MM.1S (cell line): ENCODE measurements at regions not wholly inside any gene's neighbourhood (a gene's known extent, or its start where the extent isn't known, plus 50 kb on each side); places are given as distances from the start of the nearest gene placed in this dataset.

ENCODE experiments used
- DNase-seq: peaks from one replicate; pipeline ENCODE4 v3.0.0-alpha.2; 2015
- H2AFZ ChIP-seq: fragments of 300-600 bp; sonication (generic); 2 replicates; pipeline ENCODE4 v1.6.0; 2016; ENCODE audit warnings: antibody characterized with exemption, low read length
- H3F3A ChIP-seq: fragments of 300-600 bp; sonication (generic); 2 replicates; pipeline ENCODE4 v1.6.1; 2016; ENCODE audit warnings: mild to moderate bottlenecking, antibody characterized with exemption, low read length, moderate library complexity, mixed read lengths; ENCODE audit not compliant: insufficient read depth
- H3K27ac ChIP-seq: fragments of 300-600 bp; sonication (generic); 2 replicates; pipeline ENCODE4 v1.5.1; 2016; ENCODE audit warnings: mild to moderate bottlenecking, low read length
- H3K27me3 ChIP-seq: fragments of 300-600 bp; sonication (generic); replicated peaks from 2 replicates; pipeline ENCODE4 v1.6.0; 2016; ENCODE audit warnings: low read length; ENCODE audit not compliant: insufficient read depth
- H3K36me3 ChIP-seq: fragments of 300-600 bp; sonication (generic); replicated peaks from 2 replicates; pipeline ENCODE4 v1.6.1; 2016; ENCODE audit warnings: mild to moderate bottlenecking, low read length, mixed read lengths; ENCODE audit not compliant: insufficient read depth
- H3K4me1 ChIP-seq: fragments of 300-600 bp; sonication (generic); 2 replicates; pipeline ENCODE4 v1.6.1; 2016; ENCODE audit warnings: low read length, mixed read lengths
- H3K4me2 ChIP-seq: fragments of 300-600 bp; sonication (generic); 2 replicates; pipeline ENCODE4 v1.6.0; 2016; ENCODE audit warnings: low read depth, low read length
- H3K4me3 ChIP-seq: fragments of 300-600 bp; sonication (generic); 2 replicates; pipeline ENCODE4 v1.5.1; 2016; ENCODE audit warnings: low read length, mixed read lengths
- H3K79me2 ChIP-seq: fragments of 300-600 bp; sonication (generic); 2 replicates; pipeline ENCODE4 v1.6.1; 2016; ENCODE audit warnings: mixed run types, low read length, mixed read lengths
- H3K9ac ChIP-seq: fragments of 300-600 bp; sonication (generic); 2 replicates; pipeline ENCODE4 v1.6.1; 2016; ENCODE audit warnings: low read length, mixed read lengths
- H3K9me2 ChIP-seq: fragments of 300-600 bp; sonication (generic); replicated peaks from 2 replicates; pipeline ENCODE4 v1.6.1; 2016; ENCODE audit warnings: mild to moderate bottlenecking, low read length, mixed read lengths; ENCODE audit not compliant: insufficient read depth
- H3K9me3 ChIP-seq: fragments of 300-600 bp; sonication (generic); replicated peaks from 2 replicates; pipeline ENCODE4 v1.6.1; 2016; ENCODE audit warnings: mild to moderate bottlenecking, low read length, mixed read lengths; ENCODE audit not compliant: insufficient read depth
- H4K20me1 ChIP-seq: fragments of 300-600 bp; sonication (generic); 2 replicates; pipeline ENCODE4 v1.6.1; 2016; ENCODE audit warnings: mild to moderate bottlenecking, low read length, moderate library complexity, mixed read lengths; ENCODE audit not compliant: insufficient read depth
- EZH2 ChIP-seq: fragments of 300-600 bp; sonication (generic); optimal IDR thresholded peaks from 2 replicates; pipeline ENCODE3; 2017; ENCODE audit warnings: low read depth, mild to moderate bottlenecking, antibody characterized with exemption, low read length, mixed read lengths
- EZH2phosphoT487 ChIP-seq: fragments of 300-600 bp; sonication (generic); IDR thresholded peaks from 2 replicates; pipeline ENCODE4 v1.6.1; 2018; ENCODE audit warnings: antibody characterized with exemption, low read length
- TF ChIP-seq, protein P1 (sequence below): fragments of 300-600 bp; sonication (generic); IDR thresholded peaks from 2 replicates; pipeline ENCODE4 v1.5.1; 2016; ENCODE audit warnings: antibody characterized with exemption, low read length, mixed read lengths

DNA sequence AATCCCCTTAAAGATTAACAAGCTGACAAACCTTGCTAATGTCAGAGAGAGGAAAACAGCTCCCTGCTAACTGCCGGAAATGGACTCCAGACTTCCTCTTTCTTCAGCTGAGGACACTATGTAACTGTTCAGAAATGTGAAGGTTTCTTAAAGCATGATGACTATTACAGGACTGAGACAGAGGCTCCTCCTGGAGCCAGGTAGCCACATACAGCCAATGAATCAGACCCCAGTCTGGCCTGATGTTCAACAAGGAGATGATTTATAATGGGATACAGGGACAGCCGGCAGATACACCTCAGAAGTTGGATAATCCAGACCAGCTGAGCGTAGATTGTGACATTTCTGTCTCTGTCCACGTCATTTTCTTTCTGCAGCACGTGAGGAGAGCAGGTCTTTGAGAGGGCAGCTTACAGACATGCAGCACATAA, 216.2 kb downstream of the HS3ST3A1 start:
- DNase-seq, result no peak
- TF ChIP-seq, protein P1, sequence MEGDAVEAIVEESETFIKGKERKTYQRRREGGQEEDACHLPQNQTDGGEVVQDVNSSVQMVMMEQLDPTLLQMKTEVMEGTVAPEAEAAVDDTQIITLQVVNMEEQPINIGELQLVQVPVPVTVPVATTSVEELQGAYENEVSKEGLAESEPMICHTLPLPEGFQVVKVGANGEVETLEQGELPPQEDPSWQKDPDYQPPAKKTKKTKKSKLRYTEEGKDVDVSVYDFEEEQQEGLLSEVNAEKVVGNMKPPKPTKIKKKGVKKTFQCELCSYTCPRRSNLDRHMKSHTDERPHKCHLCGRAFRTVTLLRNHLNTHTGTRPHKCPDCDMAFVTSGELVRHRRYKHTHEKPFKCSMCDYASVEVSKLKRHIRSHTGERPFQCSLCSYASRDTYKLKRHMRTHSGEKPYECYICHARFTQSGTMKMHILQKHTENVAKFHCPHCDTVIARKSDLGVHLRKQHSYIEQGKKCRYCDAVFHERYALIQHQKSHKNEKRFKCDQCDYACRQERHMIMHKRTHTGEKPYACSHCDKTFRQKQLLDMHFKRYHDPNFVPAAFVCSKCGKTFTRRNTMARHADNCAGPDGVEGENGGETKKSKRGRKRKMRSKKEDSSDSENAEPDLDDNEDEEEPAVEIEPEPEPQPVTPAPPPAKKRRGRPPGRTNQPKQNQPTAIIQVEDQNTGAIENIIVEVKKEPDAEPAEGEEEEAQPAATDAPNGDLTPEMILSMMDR, result no peak
- no peak for TF ChIP-seq EZH2phosphoT487
- no peak for TF ChIP-seq EZH2
- Histone ChIP-seq H4K20me1 (no peaks in the 10 kb centered on the region), H3K79me2 (no peaks in the 10 kb centered on the region), H3K4me2 (no peak overlapping the region), H3K9me3 (no peaks in the 10 kb centered on the region), H3K36me3 (no peaks in the 10 kb centered on the region), H2AFZ (no peak overlapping the region), H3K4me1 (no peaks in the 10 kb centered on the region), H3K4me3 (no peak overlapping the region), H3K27ac (no peak overlapping the region), H3K9ac (no peak overlapping the region), H3K27me3 (no peaks in the 10 kb centered on the region), H3K9me2 (no peaks in the 10 kb centered on the region), H3F3A (no peaks in the 10 kb centered on the region)

DNA sequence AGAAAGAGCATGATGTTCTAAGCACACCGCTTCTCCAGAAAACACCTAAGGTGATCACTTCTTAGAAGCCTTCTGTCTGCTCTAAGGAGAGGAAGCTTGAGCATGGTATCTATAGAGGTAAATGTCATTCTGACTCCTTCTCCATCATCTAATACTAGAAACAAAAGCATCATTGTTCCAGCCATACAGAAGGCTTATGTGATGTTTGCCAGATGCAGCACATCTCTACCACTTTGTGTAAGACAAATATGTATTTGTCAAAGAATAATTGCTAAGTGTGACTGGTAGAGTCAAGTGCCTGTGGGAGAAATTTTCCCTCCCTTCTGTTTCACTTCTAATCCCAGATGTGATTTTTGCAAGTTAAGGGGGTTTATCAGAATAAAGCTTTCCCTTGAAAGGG, 217.1 kb downstream of the HS3ST3A1 start:
- Histone ChIP-seq H3K27ac (no peak overlapping the region), H3K4me3 (no peak overlapping the region), H3F3A (no peaks in the 10 kb centered on the region), H3K36me3 (no peaks in the 10 kb centered on the region), H4K20me1 (no peaks in the 10 kb centered on the region), H3K79me2 (no peaks in the 10 kb centered on the region), H3K4me1 (no peaks in the 10 kb centered on the region), H3K9me2 (no peaks in the 10 kb centered on the region), H2AFZ (no peak overlapping the region), H3K9me3 (no peaks in the 10 kb centered on the region), H3K9ac (no peak overlapping the region), H3K4me2 (no peak overlapping the region), H3K27me3 (no peaks in the 10 kb centered on the region)
- TF ChIP-seq EZH2phosphoT487, result no peak
- TF ChIP-seq, protein P1, result no peak
- no peak for TF ChIP-seq EZH2
- no peak for DNase-seq

DNA sequence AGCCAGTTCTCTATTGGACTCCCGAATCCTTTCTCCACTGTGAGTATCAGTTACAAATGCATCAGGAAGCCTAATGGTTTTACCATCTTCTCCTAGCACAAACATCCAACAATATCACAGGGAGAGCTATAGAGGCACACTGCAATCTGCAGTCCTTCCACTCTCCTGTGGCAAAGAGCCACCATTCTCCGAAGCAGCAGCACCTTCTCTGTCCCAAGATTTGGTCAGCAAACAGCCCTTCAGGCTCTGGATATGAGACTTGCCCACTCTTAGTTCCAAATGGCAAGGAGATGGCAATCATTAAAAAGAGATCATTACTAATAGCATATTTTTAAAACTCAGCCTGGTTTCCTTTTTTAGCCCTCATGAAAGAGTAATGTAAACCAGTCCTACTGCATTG, 223.4 kb downstream of the HS3ST3A1 start:
- no peaks in the 10 kb centered on the region for H3K9me3 ChIP-seq
- no peaks in the 10 kb centered on the region for H3K27me3 ChIP-seq
- no peaks in the 10 kb centered on the region for H3F3A ChIP-seq
- H3K27ac ChIP-seq, result no peak overlapping the region
- H3K79me2 ChIP-seq, result no peaks in the 10 kb centered on the region
- H2AFZ ChIP-seq, result no peak overlapping the region
- no peak overlapping the region for H3K4me2 ChIP-seq
- no peak for DNase-seq
- TF ChIP-seq, protein P1, result no peak
- TF ChIP-seq EZH2, result no peak
- TF ChIP-seq EZH2phosphoT487, result no peak
- no peak overlapping the region for H3K9ac ChIP-seq
- no peaks in the 10 kb centered on the region for H3K4me1 ChIP-seq
- H4K20me1 ChIP-seq, result no peaks in the 10 kb centered on the region
- no peak overlapping the region for H3K4me3 ChIP-seq
- no peaks in the 10 kb centered on the region for H3K9me2 ChIP-seq
- no peaks in the 10 kb centered on the region for H3K36me3 ChIP-seq
